OCI-LY3 (cell line): ENCODE measurements at regions not wholly inside any gene's neighbourhood (a gene's known extent, or its start where the extent isn't known, plus 50 kb on each side); places are given as distances from the start of the nearest gene placed in this dataset.

ENCODE experiments used
- H2AFZ ChIP-seq: fragments of 200-600, 300-600 bp; shearing (Covaris generic); 2 replicates; pipeline ENCODE4 v1.6.0; 2014; ENCODE audit warnings: antibody characterized with exemption, low read depth, low read length
- H3K27ac ChIP-seq: fragments of 200-600, 300-600 bp; sonication (generic); 2 replicates; pipeline ENCODE4 v1.5.1; 2014; ENCODE audit warnings: mild to moderate bottlenecking, low read length, moderate library complexity, mixed read lengths
- H3K27me3 ChIP-seq: fragments of 200-600, 300-600 bp; sonication (generic); 2 replicates; pipeline ENCODE4 v1.6.1; 2014; ENCODE audit warnings: low read depth, low read length, mixed read lengths
- H3K36me3 ChIP-seq: fragments of 200-600, 300-600 bp; sonication (generic); replicated peaks from 2 replicates; pipeline ENCODE3; 2014; ENCODE audit warnings: low read depth, low read length, mixed read lengths
- H3K4me1 ChIP-seq: fragments of 300-600, 200-600 bp; sonication (generic); 2 replicates; pipeline ENCODE4 v1.6.1; 2014; ENCODE audit warnings: low read length, mixed read lengths
- H3K4me2 ChIP-seq: fragments of 200-600, 300-600 bp; sonication (generic); 2 replicates; pipeline ENCODE4 v1.6.1; 2014; ENCODE audit warnings: low read length, mixed read lengths
- H3K4me3 ChIP-seq: fragments of 300-600, 200-600 bp; sonication (generic); 2 replicates; pipeline ENCODE4 v1.5.1; 2014; ENCODE audit warnings: antibody characterized with exemption, mild to moderate bottlenecking, low read length, moderate library complexity
- H3K79me2 ChIP-seq: fragments of 300-600, 200-600 bp; shearing (Covaris generic); 2 replicates; pipeline ENCODE4 v1.6.1; 2014; ENCODE audit warnings: mild to moderate bottlenecking, low read length, mixed read lengths
- H3K9ac ChIP-seq: fragments of 300-600, 200-600 bp; shearing (Covaris generic); 2 replicates; pipeline ENCODE4 v1.6.0; 2014; ENCODE audit warnings: mild to moderate bottlenecking, low read length, moderate library complexity
- H3K9me3 ChIP-seq: fragments of 200-600, 300-600 bp; shearing (Covaris generic); 2 replicates; pipeline ENCODE4 v1.6.1; 2014; ENCODE audit warnings: low read length, mixed read lengths; ENCODE audit not compliant: insufficient read depth
- H4K20me1 ChIP-seq: fragments of 200-600, 300-600 bp; sonication (generic); 2 replicates; pipeline ENCODE4 v1.6.1; 2016; ENCODE audit warnings: low read length, mixed read lengths; ENCODE audit not compliant: insufficient read depth
- EZH2phosphoT487 ChIP-seq: fragments of 200-600 bp; shearing (Covaris generic); IDR thresholded peaks from 2 replicates; pipeline ENCODE4 v1.6.1; 2018; ENCODE audit warnings: antibody characterized with exemption, mixed run types, low read depth
- TF ChIP-seq, protein P1 (sequence below): fragments of 200-600, 300-600 bp; sonication (generic); IDR thresholded peaks from 2 replicates; pipeline ENCODE4 v1.5.1; 2014; ENCODE audit warnings: antibody characterized with exemption, low read length, low read depth

DNA sequence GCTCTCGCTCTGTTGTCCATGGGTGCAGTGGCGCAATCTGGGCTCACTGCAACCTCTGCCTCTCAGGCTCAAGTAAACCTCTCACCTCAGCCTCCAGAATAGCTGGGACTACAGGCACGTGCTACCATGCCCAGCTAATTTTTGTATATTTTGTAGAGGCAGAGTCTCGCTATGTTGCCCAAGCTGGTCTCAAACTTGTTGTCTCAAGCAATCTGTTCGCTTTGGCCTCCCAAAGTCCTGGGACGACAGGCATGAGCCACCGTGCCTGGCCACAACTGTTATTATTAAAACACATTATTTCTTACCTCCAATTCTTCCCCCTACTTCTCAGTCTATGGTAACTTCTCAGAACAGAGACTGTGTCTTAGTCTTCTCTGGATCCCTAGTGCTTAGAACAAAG lies 143.3 kb downstream of the DICER1 start:
- peaks cover 26% of the 10 kb centered on the region for H3K27me3 ChIP-seq
- no peaks in the 10 kb centered on the region for H4K20me1 ChIP-seq
- TF ChIP-seq EZH2phosphoT487: no peak
- TF ChIP-seq, protein P1, sequence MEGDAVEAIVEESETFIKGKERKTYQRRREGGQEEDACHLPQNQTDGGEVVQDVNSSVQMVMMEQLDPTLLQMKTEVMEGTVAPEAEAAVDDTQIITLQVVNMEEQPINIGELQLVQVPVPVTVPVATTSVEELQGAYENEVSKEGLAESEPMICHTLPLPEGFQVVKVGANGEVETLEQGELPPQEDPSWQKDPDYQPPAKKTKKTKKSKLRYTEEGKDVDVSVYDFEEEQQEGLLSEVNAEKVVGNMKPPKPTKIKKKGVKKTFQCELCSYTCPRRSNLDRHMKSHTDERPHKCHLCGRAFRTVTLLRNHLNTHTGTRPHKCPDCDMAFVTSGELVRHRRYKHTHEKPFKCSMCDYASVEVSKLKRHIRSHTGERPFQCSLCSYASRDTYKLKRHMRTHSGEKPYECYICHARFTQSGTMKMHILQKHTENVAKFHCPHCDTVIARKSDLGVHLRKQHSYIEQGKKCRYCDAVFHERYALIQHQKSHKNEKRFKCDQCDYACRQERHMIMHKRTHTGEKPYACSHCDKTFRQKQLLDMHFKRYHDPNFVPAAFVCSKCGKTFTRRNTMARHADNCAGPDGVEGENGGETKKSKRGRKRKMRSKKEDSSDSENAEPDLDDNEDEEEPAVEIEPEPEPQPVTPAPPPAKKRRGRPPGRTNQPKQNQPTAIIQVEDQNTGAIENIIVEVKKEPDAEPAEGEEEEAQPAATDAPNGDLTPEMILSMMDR: no peak

DNA sequence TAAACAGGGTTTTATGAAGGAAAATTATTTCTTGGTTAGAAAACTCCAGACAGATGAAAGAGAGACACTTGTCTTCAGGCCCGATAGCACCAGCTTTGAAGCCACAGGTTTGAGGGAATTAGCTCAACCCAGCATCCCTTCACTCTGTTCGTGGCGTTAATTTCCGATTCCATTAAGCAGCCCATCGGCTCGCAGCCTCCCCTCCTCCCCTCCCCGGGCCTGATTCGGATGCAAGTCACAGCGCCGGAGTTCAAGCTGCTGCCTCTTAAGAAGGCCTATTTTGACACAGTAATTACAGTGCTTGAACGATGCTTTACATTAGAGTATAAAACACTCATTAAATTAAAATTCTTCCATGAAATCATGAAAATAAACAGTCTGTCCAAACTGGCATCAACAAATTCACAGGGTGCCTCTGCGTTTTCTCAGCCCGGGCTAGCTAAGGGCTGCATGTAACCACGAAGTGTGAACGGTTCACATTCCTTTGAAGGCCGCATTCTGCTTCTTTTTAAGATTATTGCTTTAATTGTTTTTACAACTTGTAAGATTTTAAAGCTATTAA lies 145.8 kb downstream of the DICER1 start:
- no peaks in the 10 kb centered on the region for H3K9me3 ChIP-seq
- H4K20me1 ChIP-seq: no peaks in the 10 kb centered on the region
- no peak overlapping the region for H3K9ac ChIP-seq
- no peak overlapping the region for H3K4me2 ChIP-seq
- no peak overlapping the region for H2AFZ ChIP-seq
- H3K27ac ChIP-seq: no peak overlapping the region
- peaks cover 34% of the 10 kb centered on the region for H3K27me3 ChIP-seq
- no peak for TF ChIP-seq EZH2phosphoT487
- TF ChIP-seq, protein P1: no peak
- no peak overlapping the region for H3K4me3 ChIP-seq
- no peaks in the 10 kb centered on the region for H3K79me2 ChIP-seq
- no peaks in the 10 kb centered on the region for H3K36me3 ChIP-seq
- no peaks in the 10 kb centered on the region for H3K4me1 ChIP-seq

More for the DNA sequence above, 143.3 kb downstream of the DICER1 start:
- Histone ChIP-seq H3K79me2 (no peaks in the 10 kb centered on the region), H2AFZ (no peak overlapping the region), H3K36me3 (no peaks in the 10 kb centered on the region), H3K4me1 (no peaks in the 10 kb centered on the region), H3K9ac (no peak overlapping the region), H3K27ac (no peak overlapping the region), H3K4me3 (no peak overlapping the region), H3K4me2 (no peak overlapping the region), H3K9me3 (no peaks in the 10 kb centered on the region)

DNA sequence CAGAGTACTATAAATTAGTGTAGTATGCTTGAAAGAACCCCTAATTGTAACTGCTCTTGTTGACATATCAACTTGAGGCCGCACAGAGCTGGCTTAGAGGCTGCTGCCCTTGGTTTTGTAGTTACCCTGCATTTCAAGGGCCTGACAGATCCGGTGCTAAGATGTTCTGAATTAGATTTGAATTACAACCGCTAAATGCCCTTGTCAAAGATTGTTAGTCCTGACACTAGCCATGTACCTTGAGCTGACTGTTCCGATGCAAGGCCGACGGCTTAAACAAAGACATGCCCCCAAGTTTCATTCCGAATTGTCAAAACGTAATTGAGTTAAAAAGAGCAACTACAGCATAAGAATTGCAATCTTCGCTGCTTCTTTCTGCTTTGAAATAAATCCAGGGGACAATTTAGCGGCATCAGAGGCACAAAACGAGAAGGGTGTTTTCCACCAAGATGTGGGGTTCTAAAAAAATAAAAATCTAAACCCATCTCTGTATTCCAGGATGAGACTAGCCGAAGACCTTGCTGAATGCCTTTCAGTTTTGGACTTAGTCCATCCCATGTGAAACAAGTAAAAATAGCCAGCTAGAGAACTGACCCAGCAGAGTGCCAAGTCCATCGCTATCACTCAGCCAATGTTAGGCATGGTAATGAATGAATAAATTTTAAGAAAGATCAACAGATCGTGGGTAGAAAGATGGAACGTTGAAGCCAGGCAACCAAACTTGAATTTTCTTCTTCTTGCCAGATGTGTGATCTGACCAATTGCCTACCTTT lies 148.7 kb downstream of the DICER1 start:
- Histone ChIP-seq H3K27ac (no peak overlapping the region), H3K36me3 (no peaks in the 10 kb centered on the region), H4K20me1 (no peaks in the 10 kb centered on the region), H3K4me1 (no peaks in the 10 kb centered on the region), H2AFZ (no peak overlapping the region), H3K27me3 (peaks cover 34% of the 10 kb centered on the region), H3K4me3 (no peak overlapping the region), H3K4me2 (no peak overlapping the region), H3K9me3 (no peaks in the 10 kb centered on the region), H3K79me2 (no peaks in the 10 kb centered on the region), H3K9ac (no peak overlapping the region)
- TF ChIP-seq, protein P1: no peak
- no peak for TF ChIP-seq EZH2phosphoT487

DNA sequence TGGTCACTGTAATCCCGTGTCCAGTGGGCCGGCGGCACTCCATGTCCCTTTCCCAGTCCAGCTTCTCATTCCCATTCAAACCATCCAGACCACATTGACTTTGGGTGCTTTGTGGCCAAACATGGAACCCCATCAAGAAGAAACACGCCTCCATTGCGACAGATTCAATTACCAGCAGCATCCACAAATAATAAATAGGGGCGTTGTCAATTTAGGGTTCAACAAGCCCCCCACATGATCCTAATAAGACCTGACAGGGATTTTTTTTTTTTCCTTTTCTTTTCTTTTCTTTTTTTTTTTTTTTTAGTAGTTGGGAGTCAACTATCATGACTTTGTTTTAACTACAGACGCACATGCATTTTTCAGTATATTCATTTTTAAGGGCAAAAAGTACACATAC lies 149.4 kb downstream of the DICER1 start:
- Histone ChIP-seq H2AFZ (no peak overlapping the region), H3K79me2 (no peaks in the 10 kb centered on the region), H4K20me1 (no peaks in the 10 kb centered on the region), H3K27me3 (peaks cover 34% of the 10 kb centered on the region), H3K9ac (no peak overlapping the region), H3K27ac (no peak overlapping the region), H3K4me3 (no peak overlapping the region), H3K4me1 (no peaks in the 10 kb centered on the region), H3K4me2 (no peak overlapping the region), H3K9me3 (no peaks in the 10 kb centered on the region), H3K36me3 (no peaks in the 10 kb centered on the region)
- no peak for TF ChIP-seq EZH2phosphoT487
- TF ChIP-seq, protein P1: no peak
